Kidney epithelial cell (primary cell): ENCODE measurements at regions not wholly inside any gene's neighbourhood (a gene's known extent, or its start where the extent isn't known, plus 50 kb on each side); places are given as distances from the start of the nearest gene placed in this dataset.

ENCODE experiments used
- DNase-seq: peaks from one replicate; pipeline ENCODE4 v3.0.0-alpha.2; 2010; ENCODE audit warnings: low read depth
- H3K27me3 ChIP-seq: 2 replicates; pipeline ENCODE4 v1.6.0; 2011; ENCODE audit warnings: low read length; ENCODE audit not compliant: control insufficient read depth, insufficient read depth
- H3K36me3 ChIP-seq: 2 replicates; pipeline ENCODE4 v1.5.1; 2011; ENCODE audit warnings: low read length; ENCODE audit not compliant: control insufficient read depth, insufficient read depth
- H3K4me3 ChIP-seq: 2 replicates; pipeline ENCODE4 v1.5.1; 2011; ENCODE audit warnings: low read depth, mild to moderate bottlenecking, control low read depth, low read length
- TF ChIP-seq, protein P1 (sequence below): IDR thresholded peaks from 2 replicates; pipeline ENCODE4 v1.5.1; 2011; ENCODE audit warnings: mild to moderate bottlenecking, moderate library complexity, low read length, control low read depth, inconsistent platforms; ENCODE audit not compliant: insufficient read depth, poor library complexity, severe bottlenecking

DNA sequence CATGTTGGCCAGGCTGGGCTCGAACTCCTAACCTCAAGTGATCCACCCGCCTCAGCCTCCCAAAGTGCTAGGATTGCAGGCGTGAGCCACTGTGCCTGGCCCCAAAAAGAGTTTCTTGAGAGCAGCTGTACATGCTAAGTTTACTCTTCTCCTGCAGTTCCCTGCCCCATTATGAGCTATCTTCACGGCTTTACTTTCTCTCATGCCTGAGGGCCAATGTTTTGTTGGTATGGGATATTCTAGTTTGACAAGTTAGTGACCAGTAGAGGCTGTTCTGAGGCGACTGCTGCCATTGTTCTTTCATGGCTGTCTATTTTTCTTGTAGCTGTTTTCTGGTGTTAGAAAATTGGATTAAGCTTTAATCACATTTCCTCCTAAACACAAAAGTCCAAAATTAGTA lies 78.0 kb upstream of the STX18 start:
- no peak for DNase-seq
- TF ChIP-seq, protein P1, sequence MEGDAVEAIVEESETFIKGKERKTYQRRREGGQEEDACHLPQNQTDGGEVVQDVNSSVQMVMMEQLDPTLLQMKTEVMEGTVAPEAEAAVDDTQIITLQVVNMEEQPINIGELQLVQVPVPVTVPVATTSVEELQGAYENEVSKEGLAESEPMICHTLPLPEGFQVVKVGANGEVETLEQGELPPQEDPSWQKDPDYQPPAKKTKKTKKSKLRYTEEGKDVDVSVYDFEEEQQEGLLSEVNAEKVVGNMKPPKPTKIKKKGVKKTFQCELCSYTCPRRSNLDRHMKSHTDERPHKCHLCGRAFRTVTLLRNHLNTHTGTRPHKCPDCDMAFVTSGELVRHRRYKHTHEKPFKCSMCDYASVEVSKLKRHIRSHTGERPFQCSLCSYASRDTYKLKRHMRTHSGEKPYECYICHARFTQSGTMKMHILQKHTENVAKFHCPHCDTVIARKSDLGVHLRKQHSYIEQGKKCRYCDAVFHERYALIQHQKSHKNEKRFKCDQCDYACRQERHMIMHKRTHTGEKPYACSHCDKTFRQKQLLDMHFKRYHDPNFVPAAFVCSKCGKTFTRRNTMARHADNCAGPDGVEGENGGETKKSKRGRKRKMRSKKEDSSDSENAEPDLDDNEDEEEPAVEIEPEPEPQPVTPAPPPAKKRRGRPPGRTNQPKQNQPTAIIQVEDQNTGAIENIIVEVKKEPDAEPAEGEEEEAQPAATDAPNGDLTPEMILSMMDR, result no peak
- Histone ChIP-seq H3K36me3 (no peaks in the 10 kb centered on the region), H3K27me3 (no peaks in the 10 kb centered on the region), H3K4me3 (no peak overlapping the region)

DNA sequence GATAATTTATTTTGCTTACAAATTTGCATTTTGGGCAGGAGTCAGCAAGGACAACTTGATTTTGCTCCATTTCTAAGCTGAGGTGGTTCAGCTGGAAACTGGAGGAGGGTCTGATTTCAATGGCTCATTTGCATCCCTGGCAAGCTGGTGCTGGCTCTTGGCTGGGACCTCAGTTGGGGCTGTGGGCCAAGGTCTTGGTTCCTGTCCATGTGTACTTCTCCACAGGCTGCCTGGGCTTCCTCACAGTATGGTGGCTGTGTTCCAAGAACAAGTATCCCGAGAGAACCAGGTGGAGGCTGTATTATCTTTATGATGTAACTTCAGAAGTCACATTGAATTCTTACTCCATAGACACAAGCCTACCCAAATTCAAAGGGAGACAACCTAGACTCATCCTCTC lies 77.0 kb upstream of the STX18 start:
- no peaks in the 10 kb centered on the region for H3K27me3 ChIP-seq
- H3K36me3 ChIP-seq, result no peaks in the 10 kb centered on the region
- TF ChIP-seq, protein P1, result no peak

DNA sequence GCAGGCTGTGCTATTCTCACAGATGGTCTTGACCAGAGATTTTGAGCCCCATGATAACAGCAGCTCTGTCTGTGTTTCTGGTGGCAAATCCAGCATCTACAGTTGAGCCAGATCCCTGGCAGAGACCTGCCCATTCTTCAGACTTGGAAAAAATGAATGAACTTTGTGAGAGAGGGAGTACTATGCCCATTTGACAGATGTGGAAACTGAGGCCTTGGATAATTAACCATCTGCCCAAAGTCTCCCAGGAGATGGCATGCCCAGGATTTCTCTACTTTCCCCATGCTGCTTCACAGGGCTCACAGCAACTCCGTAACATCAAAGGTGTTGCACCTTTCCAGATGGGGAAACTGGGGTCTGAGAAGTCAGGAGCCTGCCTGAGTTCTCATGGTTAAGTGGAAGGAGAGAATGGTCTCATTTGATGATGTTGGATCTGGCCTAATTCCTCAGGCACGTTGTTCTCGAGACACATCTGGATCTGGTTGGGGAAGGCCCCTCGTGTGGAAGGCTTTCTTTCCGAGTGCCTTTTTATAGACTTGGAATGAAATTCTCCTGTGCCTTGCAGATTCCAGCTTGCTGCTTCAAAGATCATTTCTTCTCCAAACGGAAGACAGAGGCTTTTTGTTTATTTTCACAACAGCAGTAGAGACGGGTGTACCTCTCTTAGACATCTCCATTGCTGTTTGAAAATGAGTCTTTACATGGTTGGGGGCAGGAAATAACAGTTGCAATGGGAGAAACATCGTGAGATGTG lies 73.3 kb upstream of the STX18 start:
- Histone ChIP-seq H3K4me3 (no peak overlapping the region), H3K27me3 (peaks cover 3% of the 10 kb centered on the region), H3K36me3 (no peaks in the 10 kb centered on the region)
- TF ChIP-seq, protein P1, result no peak
- no peak for DNase-seq

More for the DNA sequence above, 77.0 kb upstream of the STX18 start:
- DNase-seq, result no peak
- no peak overlapping the region for H3K4me3 ChIP-seq

DNA sequence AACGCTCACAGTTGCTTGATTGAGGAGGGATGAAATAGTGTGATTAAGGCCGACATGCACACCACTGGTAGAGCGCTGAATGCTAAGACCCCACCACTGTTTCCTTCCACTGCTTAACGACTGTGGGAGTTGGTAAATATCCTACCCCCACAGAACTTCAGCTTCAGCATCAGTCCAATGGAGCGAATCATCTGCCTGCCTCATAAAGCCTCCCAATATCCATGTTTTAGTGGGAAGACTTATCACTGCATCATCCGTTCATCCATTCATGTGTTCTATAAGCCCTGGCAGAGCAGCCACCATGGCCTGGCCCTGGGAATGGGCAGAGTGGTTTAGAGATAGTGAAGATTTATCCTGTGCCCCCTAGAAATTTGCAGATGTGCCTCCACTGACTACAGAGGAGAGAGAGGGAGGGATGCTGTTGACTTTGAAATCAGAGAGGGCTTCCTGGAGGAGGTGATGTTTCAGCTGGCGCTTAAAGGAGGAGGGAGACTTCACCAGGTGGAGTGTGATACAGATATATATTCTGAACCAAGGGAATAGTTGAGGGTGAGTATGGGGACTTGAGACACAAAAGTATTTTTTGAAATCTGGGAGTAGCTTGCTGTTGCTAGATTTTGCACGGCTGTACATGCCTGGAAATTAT lies 71.9 kb upstream of the STX18 start:
- H3K27me3 ChIP-seq, result peaks cover 3% of the 10 kb centered on the region
- H3K36me3 ChIP-seq, result no peaks in the 10 kb centered on the region
- no peak overlapping the region for H3K4me3 ChIP-seq
- no peak for DNase-seq
- TF ChIP-seq, protein P1, result no peak

DNA sequence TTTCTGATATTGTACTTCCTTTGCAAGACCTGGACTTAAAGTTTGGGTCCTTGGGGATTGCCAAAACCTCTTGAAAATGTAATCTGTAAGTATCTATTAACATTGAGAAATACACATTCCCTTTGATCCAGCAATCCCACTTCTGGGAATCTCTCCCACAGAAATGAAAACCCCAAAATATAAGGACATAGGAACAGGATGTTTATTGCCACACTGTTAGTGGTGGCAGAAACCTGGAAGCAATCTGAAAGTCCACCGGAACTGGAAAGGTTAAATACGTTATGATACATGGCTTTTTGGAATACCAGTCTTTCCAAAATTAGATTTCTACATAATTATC lies 71.2 kb upstream of the STX18 start:
- DNase-seq, result no peak
- TF ChIP-seq, protein P1, result no peak
- Histone ChIP-seq H3K4me3 (no peak overlapping the region), H3K36me3 (no peaks in the 10 kb centered on the region), H3K27me3 (peaks cover 3% of the 10 kb centered on the region)
